ENCODE measurements at regions not wholly inside any gene's neighbourhood (a gene's known extent, or its start where the extent isn't known, plus 50 kb on each side); places are given as distances from the start of the nearest gene placed in this dataset.
"Not testable (repeated sequence)": the region's sequence is repeated elsewhere in the genome, so short reads cannot be mapped to it uniquely, and the experiment has no call there.

GRCh38 chr1:31485166-31485565 is 72.2 kb downstream of the SERINC2 start:
- TF ChIP-seq CTCF (IDR thresholded peaks at IDR 0.05): no peak
- Histone ChIP-seq H3K27me3 (no peaks in the 10 kb centered on the region), H3K36me3 (no peaks in the 10 kb centered on the region), H3K27ac (no peak overlapping the region), H3K4me1 (no peaks in the 10 kb centered on the region), H3K4me3 (no peak overlapping the region), H3K9me3 (peaks cover 0 to 5% of the 10 kb centered on the region in 2 donors)
- no peak for DNase-seq (ENCODE audit: low spot score)

GRCh38 chr1:31487143-31487542 is 74.1 kb downstream of the SERINC2 start:
- no peak for DNase-seq (ENCODE audit: low spot score)
- Histone ChIP-seq H3K4me1 (no peaks in the 10 kb centered on the region), H3K27me3 (no peaks in the 10 kb centered on the region), H3K27ac (no peak overlapping the region), H3K36me3 (no peaks in the 10 kb centered on the region), H3K4me3 (no peak overlapping the region), H3K9me3 (no peaks in the 10 kb centered on the region)
- no peak for TF ChIP-seq CTCF (IDR thresholded peaks at IDR 0.05)

GRCh38 chr1:31487721-31488293 is 74.8 kb downstream of the SERINC2 start:
- DNase-seq (ENCODE audit: low spot score): no peak
- H3K4me1 ChIP-seq: no peaks in the 10 kb centered on the region
- TF ChIP-seq CTCF (IDR thresholded peaks at IDR 0.05): no peak
- H3K36me3 ChIP-seq: no peaks in the 10 kb centered on the region
- H3K27ac ChIP-seq: no peak overlapping the region
- H3K9me3 ChIP-seq: no peaks in the 10 kb centered on the region
- no peak overlapping the region for H3K4me3 ChIP-seq
- no peaks in the 10 kb centered on the region for H3K27me3 ChIP-seq

- H3K36me3 ChIP-seq: no peaks in the 10 kb centered on the region
- H3K9me3 ChIP-seq: no peaks in the 10 kb centered on the region
- TF ChIP-seq CTCF (IDR thresholded peaks at IDR 0.05): no peak
- DNase-seq (ENCODE audit: low spot score): no peak
- no peak overlapping the region for H3K4me3 ChIP-seq
- H3K4me1 ChIP-seq: no peaks in the 10 kb centered on the region
- H3K27me3 ChIP-seq: no peaks in the 10 kb centered on the region
- H3K27ac ChIP-seq: no peak overlapping the region
Observed at GRCh38 chr1:31488528-31488927, 75.5 kb downstream of the SERINC2 start.

- not testable (repeated sequence) for DNase-seq (ENCODE audit: low spot score); H3K9me3 ChIP-seq; H3K27ac ChIP-seq; H3K36me3 ChIP-seq; H3K27me3 ChIP-seq; H3K4me3 ChIP-seq; H3K4me1 ChIP-seq
Observed at GRCh38 chr1:31489575-31489974, 76.6 kb downstream of the SERINC2 start.

GRCh38 chr1:31490596-31490995 is 77.6 kb downstream of the SERINC2 start:
- H3K4me3 ChIP-seq; DNase-seq (ENCODE audit: low spot score); H3K27me3 ChIP-seq; H3K4me1 ChIP-seq; H3K36me3 ChIP-seq; H3K9me3 ChIP-seq; H3K27ac ChIP-seq: not testable (repeated sequence)

- not testable (repeated sequence) for H3K4me1 ChIP-seq; H3K4me3 ChIP-seq; H3K27me3 ChIP-seq; H3K9me3 ChIP-seq; H3K27ac ChIP-seq; H3K36me3 ChIP-seq; DNase-seq (ENCODE audit: low spot score)
Observed at GRCh38 chr1:31495351-31495750, 81.0 kb upstream of the TINAGL1 start.

- not testable (repeated sequence) for H3K27ac ChIP-seq; H3K9me3 ChIP-seq; H3K36me3 ChIP-seq; H3K4me3 ChIP-seq; H3K27me3 ChIP-seq; DNase-seq (ENCODE audit: low spot score); H3K4me1 ChIP-seq
Observed at GRCh38 chr1:31495770-31496169, 80.5 kb upstream of the TINAGL1 start.
